ENCODE measurements at regions not wholly inside any gene's neighbourhood (a gene's known extent, or its start where the extent isn't known, plus 50 kb on each side); places are given as distances from the start of the nearest gene placed in this dataset.

GRCh38 chr7:94115316-94115715 is 111.2 kb upstream of the BET1 start:
- TF ChIP-seq CTCF (IDR thresholded peaks at IDR 0.05; ENCODE audit: insufficient read depth, low read depth, low read length), result no peak
- no peak for DNase-seq (ENCODE audit: low read depth)
- no peak overlapping the region for H3K4me3 ChIP-seq (ENCODE audit: low read depth, low read length)

- DNase-seq (ENCODE audit: low read depth), result no peak
- no peak for TF ChIP-seq CTCF (IDR thresholded peaks at IDR 0.05; ENCODE audit: insufficient read depth, low read depth, low read length)
- no peak overlapping the region for H3K4me3 ChIP-seq (ENCODE audit: low read depth, low read length)
Measured at GRCh38 chr7:94123136-94123535, 119.0 kb upstream of the BET1 start.

- H3K4me3 ChIP-seq (ENCODE audit: low read depth, low read length), result no peak overlapping the region
- peak; percentile 22 for DNase-seq (ENCODE audit: low read depth)
- no peak for TF ChIP-seq CTCF (IDR thresholded peaks at IDR 0.05; ENCODE audit: insufficient read depth, low read depth, low read length)
Measured at GRCh38 chr7:94127026-94127425, 122.9 kb upstream of the BET1 start.

- no peak for DNase-seq (ENCODE audit: low read depth)
- no peak for TF ChIP-seq CTCF (IDR thresholded peaks at IDR 0.05; ENCODE audit: insufficient read depth, low read depth, low read length)
- H3K4me3 ChIP-seq (ENCODE audit: low read depth, low read length), result no peak overlapping the region
Measured at GRCh38 chr7:94128072-94128471, 123.9 kb upstream of the BET1 start.

GRCh38 chr7:94129443-94130140 is 125.4 kb upstream of the BET1 start:
- no peak for TF ChIP-seq CTCF (IDR thresholded peaks at IDR 0.05; ENCODE audit: insufficient read depth, low read depth, low read length)
- peak; percentile 99 for DNase-seq (ENCODE audit: low read depth)
- H3K4me3 ChIP-seq (ENCODE audit: low read depth, low read length), result no peak overlapping the region

- DNase-seq (ENCODE audit: low read depth), result peak; percentile 54
- TF ChIP-seq CTCF (IDR thresholded peaks at IDR 0.05; ENCODE audit: insufficient read depth, low read depth, low read length), result no peak
- no peak overlapping the region for H3K4me3 ChIP-seq (ENCODE audit: low read depth, low read length)
Measured at GRCh38 chr7:94130716-94131115, 126.6 kb upstream of the BET1 start.

GRCh38 chr7:94133460-94133859 is 129.3 kb upstream of the BET1 start:
- no peak for TF ChIP-seq CTCF (IDR thresholded peaks at IDR 0.05; ENCODE audit: insufficient read depth, low read depth, low read length)
- DNase-seq (ENCODE audit: low read depth), result peak; percentile 86
- no peak overlapping the region for H3K4me3 ChIP-seq (ENCODE audit: low read depth, low read length)
